ENCODE measurements at regions not wholly inside any gene's neighbourhood (a gene's known extent, or its start where the extent isn't known, plus 50 kb on each side); places are given as distances from the start of the nearest gene placed in this dataset.
"Not testable (repeated sequence)": the region's sequence is repeated elsewhere in the genome, so short reads cannot be mapped to it uniquely, and the experiment has no call there.

DNA sequence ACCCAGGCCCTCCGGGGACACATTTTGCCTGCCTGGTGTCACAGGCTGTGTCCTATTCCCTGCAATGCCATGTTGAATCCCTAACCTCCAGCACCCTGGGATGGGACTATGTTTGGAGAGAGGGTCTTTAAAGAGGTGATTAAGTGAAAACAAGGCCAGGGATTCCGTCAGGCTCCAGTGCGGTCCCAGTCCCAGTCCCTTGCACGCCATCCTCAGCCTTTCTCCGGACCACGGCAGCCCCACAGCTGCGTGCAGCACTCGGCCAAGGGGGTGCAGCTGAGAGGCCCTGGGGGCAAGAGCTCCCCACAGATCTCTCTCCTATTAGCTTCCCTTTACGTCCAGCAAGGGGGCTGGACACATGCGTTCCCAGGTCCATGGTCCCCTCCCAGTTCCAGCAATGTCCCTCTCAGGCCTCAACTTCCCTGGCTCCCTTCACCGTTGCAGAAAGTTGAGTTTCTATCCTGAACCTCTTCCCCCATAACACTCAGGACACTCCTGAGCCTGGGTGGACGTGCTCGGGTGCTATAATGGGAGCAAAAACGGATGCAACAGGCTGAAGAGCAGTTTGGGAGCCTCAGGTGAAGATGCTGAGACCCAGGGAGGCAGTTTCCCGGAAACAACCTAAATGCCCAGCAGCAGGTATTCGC, 1422.7 kb downstream of the BRD1 start:
- H3K4me1 Mint-ChIP-seq, result no peaks in the 10 kb centered on the region
- H3K9me3 Mint-ChIP-seq, result no peaks in the 10 kb centered on the region
- H3K36me3 Mint-ChIP-seq (ENCODE audit: low read depth), result no peaks in the 10 kb centered on the region
- DNase-seq (ENCODE audit: low read depth, low spot score), result no peak
- no peaks in the 10 kb centered on the region for H3K27me3 Mint-ChIP-seq (ENCODE audit: low read depth)
- TF ChIP-seq, protein P1, sequence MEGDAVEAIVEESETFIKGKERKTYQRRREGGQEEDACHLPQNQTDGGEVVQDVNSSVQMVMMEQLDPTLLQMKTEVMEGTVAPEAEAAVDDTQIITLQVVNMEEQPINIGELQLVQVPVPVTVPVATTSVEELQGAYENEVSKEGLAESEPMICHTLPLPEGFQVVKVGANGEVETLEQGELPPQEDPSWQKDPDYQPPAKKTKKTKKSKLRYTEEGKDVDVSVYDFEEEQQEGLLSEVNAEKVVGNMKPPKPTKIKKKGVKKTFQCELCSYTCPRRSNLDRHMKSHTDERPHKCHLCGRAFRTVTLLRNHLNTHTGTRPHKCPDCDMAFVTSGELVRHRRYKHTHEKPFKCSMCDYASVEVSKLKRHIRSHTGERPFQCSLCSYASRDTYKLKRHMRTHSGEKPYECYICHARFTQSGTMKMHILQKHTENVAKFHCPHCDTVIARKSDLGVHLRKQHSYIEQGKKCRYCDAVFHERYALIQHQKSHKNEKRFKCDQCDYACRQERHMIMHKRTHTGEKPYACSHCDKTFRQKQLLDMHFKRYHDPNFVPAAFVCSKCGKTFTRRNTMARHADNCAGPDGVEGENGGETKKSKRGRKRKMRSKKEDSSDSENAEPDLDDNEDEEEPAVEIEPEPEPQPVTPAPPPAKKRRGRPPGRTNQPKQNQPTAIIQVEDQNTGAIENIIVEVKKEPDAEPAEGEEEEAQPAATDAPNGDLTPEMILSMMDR (conservative IDR thresholded peaks at IDR 0.05), result no peak
- H3K4me3 Mint-ChIP-seq, result no peak overlapping the region
- H3K27ac Mint-ChIP-seq (ENCODE audit: unreplicated experiment), result no peak overlapping the region

DNA sequence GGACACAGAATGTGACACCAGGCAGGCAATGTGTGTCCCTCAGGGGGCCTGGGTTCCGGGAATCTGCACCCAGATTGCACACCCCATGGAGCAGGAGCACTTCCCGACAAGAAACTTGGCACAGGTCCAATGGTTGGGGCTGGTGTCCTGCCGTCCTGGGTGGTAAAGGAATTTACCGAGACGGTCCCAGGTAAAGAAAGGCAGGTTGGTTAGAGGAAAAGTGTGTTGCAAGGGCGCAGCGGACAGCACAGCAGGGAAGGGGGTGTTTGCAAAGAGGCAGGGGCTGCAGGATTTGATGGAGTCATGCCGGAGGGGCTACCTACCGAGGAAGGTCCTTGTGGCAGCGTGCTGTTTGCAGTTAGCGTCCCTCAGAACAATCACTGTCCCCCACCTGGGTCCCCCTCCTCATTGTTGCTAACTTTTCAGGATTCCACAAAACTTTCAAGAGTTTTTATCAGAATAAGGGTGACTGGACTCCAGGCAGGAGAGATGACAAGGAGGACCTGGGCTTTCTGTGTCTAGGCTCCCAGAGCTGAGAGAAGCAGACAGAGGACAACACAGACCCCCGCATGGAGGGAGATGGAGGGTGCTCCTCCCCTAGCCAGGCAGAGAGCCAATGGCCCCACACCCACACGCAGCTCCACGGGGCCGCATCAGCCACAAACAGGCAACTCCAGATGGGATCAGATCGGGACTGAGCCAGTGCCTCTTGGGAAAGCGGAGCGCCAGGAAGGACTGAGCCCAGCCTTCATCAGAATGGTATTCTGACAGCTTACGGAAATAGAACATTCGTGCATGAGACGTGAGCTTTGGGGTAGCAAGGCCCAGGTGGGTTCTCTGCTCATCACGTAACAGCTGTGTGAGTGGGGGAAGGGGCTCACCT, 1423.9 kb downstream of the BRD1 start:
- no peak overlapping the region for H3K27ac Mint-ChIP-seq (ENCODE audit: unreplicated experiment)
- DNase-seq (ENCODE audit: low read depth, low spot score), result no peak
- H3K36me3 Mint-ChIP-seq (ENCODE audit: low read depth), result no peaks in the 10 kb centered on the region
- no peaks in the 10 kb centered on the region for H3K9me3 Mint-ChIP-seq
- no peaks in the 10 kb centered on the region for H3K27me3 Mint-ChIP-seq (ENCODE audit: low read depth)
- H3K4me1 Mint-ChIP-seq, result no peaks in the 10 kb centered on the region
- TF ChIP-seq, protein P1 (conservative IDR thresholded peaks at IDR 0.05), result no peak
- H3K4me3 Mint-ChIP-seq, result no peak overlapping the region

DNA sequence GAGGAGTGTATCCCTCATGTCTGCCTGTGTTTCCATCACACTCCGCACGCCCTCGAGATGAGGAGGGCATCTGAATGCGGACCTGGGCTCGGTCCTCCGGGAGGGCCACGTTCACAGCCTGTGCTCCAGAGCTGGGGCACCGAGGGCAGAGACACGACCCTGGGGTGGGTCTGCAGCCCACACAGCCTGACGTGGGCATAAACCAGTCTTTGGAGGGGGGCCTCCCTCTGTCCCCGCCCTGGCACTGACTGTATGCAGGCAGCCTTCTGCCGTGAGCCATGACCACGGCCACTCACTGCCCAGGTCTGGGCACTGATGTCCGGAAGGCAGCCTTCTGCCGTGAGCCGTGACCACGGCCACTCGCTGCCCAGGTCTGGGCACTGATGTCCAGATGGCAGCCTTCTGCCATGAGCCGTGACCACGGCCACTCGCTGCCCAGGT, 1425.1 kb downstream of the BRD1 start:
- TF ChIP-seq, protein P1 (conservative IDR thresholded peaks at IDR 0.05), result no peak
- Mint-ChIP-seq H3K27me3 (ENCODE audit: low read depth) (peaks cover 6% of the 10 kb centered on the region), H3K36me3 (ENCODE audit: low read depth) (no peaks in the 10 kb centered on the region), H3K9me3 (no peaks in the 10 kb centered on the region), H3K4me3 (no peak overlapping the region), H3K27ac (ENCODE audit: unreplicated experiment) (no peak overlapping the region), H3K4me1 (no peaks in the 10 kb centered on the region)
- DNase-seq (ENCODE audit: low read depth, low spot score), result no peak

DNA sequence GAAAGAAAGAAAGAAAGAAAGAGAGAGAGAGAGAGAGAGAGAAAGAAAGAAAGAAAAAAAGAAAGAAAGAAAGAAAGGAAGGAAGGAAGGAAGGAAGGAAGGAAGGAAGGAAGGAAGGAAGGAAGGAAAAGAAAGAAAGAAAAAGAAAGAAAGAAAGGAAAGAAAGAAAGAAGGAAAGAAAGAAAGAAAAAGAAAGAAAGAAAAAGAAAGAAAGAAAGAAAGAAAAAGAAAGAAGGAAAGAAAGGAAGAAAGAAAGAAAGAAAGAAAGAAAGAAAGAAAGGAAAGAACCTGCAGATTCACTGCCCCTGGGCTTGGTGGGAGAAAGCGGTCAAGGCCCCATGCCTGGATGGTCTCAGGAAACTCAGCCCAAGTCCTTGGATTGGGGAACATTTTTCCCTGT, 1426.2 kb downstream of the BRD1 start:
- H3K4me1 Mint-ChIP-seq; H3K27ac Mint-ChIP-seq (ENCODE audit: unreplicated experiment); DNase-seq (ENCODE audit: low read depth, low spot score); H3K27me3 Mint-ChIP-seq (ENCODE audit: low read depth); H3K36me3 Mint-ChIP-seq (ENCODE audit: low read depth); H3K9me3 Mint-ChIP-seq; H3K4me3 Mint-ChIP-seq: not testable (repeated sequence)

DNA sequence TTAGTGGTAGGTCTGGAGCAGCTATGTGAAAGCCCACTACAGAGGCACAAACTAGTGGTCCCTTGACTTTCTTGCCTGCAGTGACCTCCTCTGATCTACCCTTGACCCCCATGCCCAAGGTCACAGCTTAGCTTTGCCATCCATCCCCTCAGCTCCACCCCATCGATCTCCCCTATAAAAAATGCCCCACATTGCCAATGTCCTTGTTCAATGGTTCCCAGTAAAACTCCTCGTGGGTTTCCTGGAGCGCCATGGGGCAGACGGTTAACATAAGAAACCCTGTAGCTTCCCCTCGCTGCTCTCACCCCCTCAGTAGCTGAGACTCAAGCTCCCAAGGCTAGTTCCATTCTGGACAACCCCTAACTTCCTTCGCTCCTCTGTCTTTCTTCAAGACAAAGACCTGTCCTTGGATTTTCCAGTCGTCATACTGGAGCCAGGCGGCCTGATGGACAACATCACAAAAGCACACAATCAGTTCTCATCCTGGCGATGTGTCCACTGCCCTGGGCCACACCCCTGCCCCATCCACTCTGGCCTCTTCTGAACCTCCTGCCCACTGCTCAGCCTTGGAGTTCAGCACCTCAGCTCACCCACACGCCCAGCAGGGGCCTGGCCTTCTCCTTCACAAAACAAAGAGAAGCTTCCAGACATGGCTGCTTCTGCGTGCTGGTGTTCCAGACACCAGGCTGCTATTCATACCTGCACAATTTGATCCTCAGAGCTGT, 1429.3 kb downstream of the BRD1 start:
- H3K27ac Mint-ChIP-seq (ENCODE audit: unreplicated experiment), result no peak overlapping the region
- TF ChIP-seq, protein P1 (conservative IDR thresholded peaks at IDR 0.05), result no peak
- DNase-seq (ENCODE audit: low read depth, low spot score), result no peak
- no peaks in the 10 kb centered on the region for H3K9me3 Mint-ChIP-seq
- no peaks in the 10 kb centered on the region for H3K4me1 Mint-ChIP-seq
- H3K36me3 Mint-ChIP-seq (ENCODE audit: low read depth), result no peaks in the 10 kb centered on the region
- no peak overlapping the region for H3K4me3 Mint-ChIP-seq
- peaks cover 6% of the 10 kb centered on the region for H3K27me3 Mint-ChIP-seq (ENCODE audit: low read depth)

All from neural crest cell (in vitro differentiated cells).